ENCODE measurements at regions not wholly inside any gene's neighbourhood (a gene's known extent, or its start where the extent isn't known, plus 50 kb on each side); places are given as distances from the start of the nearest gene placed in this dataset.

DNA sequence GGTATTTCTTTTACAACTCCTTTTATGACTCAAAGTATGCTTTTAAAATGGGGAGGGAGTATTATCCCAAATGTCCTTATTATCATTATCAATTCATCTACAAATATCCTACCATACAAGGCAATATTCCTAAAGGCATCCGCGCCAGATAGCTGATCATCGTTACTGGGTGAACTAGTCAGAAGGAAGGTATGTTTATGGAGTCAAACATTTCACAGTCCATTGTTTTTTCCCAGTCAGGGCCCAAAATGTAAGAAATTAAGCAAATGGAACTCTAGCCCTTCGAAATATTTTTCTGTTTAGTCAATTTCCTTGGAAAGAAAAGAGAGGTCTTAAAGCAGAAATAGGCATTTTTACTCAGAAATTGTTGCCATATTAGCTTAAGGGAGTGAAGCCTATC lies 188.5 kb upstream of the CCNG1 start:
- TF ChIP-seq POLR2AphosphoS5 (IDR thresholded peaks at IDR 0.05; ENCODE audit: insufficient read depth, low read depth, low read length) (no peak), FOS (IDR thresholded peaks at IDR 0.05; ENCODE audit: borderline replicate concordance, insufficient read depth, low read length) (peak; percentile 22), POLR2A (IDR thresholded peaks at IDR 0.05; ENCODE audit: low read depth, low read length) (no peak), GATA2 (IDR thresholded peaks at IDR 0.05; ENCODE audit: insufficient read depth, insufficient read length, low read depth, low read length) (peak; percentile 62), EZH2 (IDR thresholded peaks at IDR 0.05; ENCODE audit: borderline replicate concordance, low read depth, low read length, severe bottlenecking) (no peak), MYC (IDR thresholded peaks at IDR 0.05; ENCODE audit: low read depth, low read length) (no peak), JUN (IDR thresholded peaks at IDR 0.05; ENCODE audit: borderline replicate concordance, insufficient read depth, insufficient read length, low read depth) (no peak)
- TF ChIP-seq, protein P1, sequence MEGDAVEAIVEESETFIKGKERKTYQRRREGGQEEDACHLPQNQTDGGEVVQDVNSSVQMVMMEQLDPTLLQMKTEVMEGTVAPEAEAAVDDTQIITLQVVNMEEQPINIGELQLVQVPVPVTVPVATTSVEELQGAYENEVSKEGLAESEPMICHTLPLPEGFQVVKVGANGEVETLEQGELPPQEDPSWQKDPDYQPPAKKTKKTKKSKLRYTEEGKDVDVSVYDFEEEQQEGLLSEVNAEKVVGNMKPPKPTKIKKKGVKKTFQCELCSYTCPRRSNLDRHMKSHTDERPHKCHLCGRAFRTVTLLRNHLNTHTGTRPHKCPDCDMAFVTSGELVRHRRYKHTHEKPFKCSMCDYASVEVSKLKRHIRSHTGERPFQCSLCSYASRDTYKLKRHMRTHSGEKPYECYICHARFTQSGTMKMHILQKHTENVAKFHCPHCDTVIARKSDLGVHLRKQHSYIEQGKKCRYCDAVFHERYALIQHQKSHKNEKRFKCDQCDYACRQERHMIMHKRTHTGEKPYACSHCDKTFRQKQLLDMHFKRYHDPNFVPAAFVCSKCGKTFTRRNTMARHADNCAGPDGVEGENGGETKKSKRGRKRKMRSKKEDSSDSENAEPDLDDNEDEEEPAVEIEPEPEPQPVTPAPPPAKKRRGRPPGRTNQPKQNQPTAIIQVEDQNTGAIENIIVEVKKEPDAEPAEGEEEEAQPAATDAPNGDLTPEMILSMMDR (IDR thresholded peaks at IDR 0.05; ENCODE audit: extremely low read depth in 1 of 2, insufficient read depth in 1 of 2, low read depth in 1 of 2, low read length in 2 of 2), result no peak
- TF ChIP-seq, protein P2, sequence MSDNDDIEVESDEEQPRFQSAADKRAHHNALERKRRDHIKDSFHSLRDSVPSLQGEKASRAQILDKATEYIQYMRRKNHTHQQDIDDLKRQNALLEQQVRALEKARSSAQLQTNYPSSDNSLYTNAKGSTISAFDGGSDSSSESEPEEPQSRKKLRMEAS (IDR thresholded peaks at IDR 0.05; ENCODE audit: insufficient read depth, insufficient read length), result no peak
- FAIRE-seq (no peak), DNase-seq (ENCODE audit: low read depth, low spot score) (peak; percentile 22)
- dilution Hi-C loops (cut with MboI; ENCODE audit: extremely low pct_ligation_motif_present, low sequenced_read_pairs), result no loop called here
- H3K4me2 ChIP-seq (ENCODE audit: insufficient read depth, low read length), result no peak overlapping the region
- no peaks in the 10 kb centered on the region for H3K36me3 ChIP-seq (ENCODE audit: control insufficient read depth in 2 of 2, extremely low read depth in 1 of 2, insufficient read depth in 2 of 2, low read length in 2 of 2)
- no peak overlapping the region for H3K4me3 ChIP-seq (replicated peaks in 1 of 3; ENCODE audit: insufficient read depth in 1 of 3, low read depth in 1 of 3, low read length in 3 of 3)
- H4K20me1 ChIP-seq (replicated peaks; ENCODE audit: control insufficient read depth, extremely low read depth, insufficient read depth, low read length), result no peaks in the 10 kb centered on the region
- H3K9me3 ChIP-seq (replicated peaks; ENCODE audit: control insufficient read depth, insufficient read depth, low read length), result no peaks in the 10 kb centered on the region
- H3K4me1 ChIP-seq (ENCODE audit: control insufficient read depth, extremely low read depth, insufficient read depth, low read length), result peaks cover 3% of the 10 kb centered on the region
- intact Hi-C loops (cut with micrococcal nuclease), result no loop called here
- no peaks in the 10 kb centered on the region for H3K79me2 ChIP-seq (ENCODE audit: control insufficient read depth, insufficient read depth, low read length)
- H3K9ac ChIP-seq (replicated peaks; ENCODE audit: extremely low read depth, insufficient read depth, low read length), result no peak overlapping the region
- BruUV-seq (replicated peaks), result no TSS peak
- peak overlapping the region; percentile 7 for H3K27ac ChIP-seq (ENCODE audit: insufficient read depth, low read depth, low read length)
- no peaks in the 10 kb centered on the region for H3K27me3 ChIP-seq (ENCODE audit: control insufficient read depth in 2 of 2, insufficient read depth in 2 of 2, low read length in 2 of 2)
- H3K9me1 ChIP-seq (replicated peaks; ENCODE audit: control insufficient read depth, extremely low read depth, insufficient read depth, low read length), result no peaks in the 10 kb centered on the region
- H2AFZ ChIP-seq (ENCODE audit: low read depth, low read length), result no peak overlapping the region
- CTCF ChIA-PET, result no interaction called here
- POLR2A ChIA-PET, result interaction anchor here (0.7 kb wide), 1 partner anchor 42 kb away, joined by 3 read pairs; no protein-coding TSS in a partner anchor

All from endothelial cell of umbilical vein (primary cell).